ENCODE measurements at regions not wholly inside any gene's neighbourhood (a gene's known extent, or its start where the extent isn't known, plus 50 kb on each side); places are given as distances from the start of the nearest gene placed in this dataset.
"Not testable (repeated sequence)": the region's sequence is repeated elsewhere in the genome, so short reads cannot be mapped to it uniquely, and the experiment has no call there.

DNA sequence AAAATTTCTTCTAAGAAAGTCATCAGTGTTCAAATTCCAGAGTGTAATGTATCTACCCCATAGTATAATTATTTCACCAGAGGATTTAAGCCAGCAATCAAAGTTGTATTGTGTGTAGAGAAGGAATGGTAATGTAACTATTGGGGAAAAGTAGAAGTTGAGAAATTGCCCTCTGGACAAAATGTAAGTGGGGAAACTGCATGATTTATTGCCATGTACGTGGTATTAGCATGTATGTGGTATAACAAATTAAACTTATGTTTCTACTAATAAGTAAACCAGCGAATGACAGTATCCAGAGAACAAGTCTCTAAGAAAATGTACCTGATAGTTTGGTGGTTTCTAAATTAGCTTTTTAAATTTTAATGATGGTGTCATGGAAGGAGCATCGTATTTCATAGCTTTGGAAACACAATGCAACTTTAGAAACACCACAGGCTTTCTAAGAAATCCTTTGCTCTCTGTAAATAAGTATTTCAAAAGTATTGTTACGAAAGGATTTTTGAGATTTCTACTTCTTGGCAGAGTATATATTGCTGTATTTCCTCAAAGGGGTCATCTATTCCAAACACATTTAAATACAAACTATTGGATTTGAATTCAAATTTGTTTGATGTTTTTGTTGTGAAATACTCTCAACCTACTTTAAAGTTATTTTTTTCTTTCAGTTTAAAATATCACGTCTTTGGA lies 1018.9 kb upstream of the ZEB2 start:
- no peak overlapping the region for H3K4me3 ChIP-seq (ENCODE audit: control insufficient read depth, low read depth, low read length)
- TF ChIP-seq CTCF (IDR thresholded peaks at IDR 0.05; ENCODE audit: control insufficient read depth, insufficient read depth, low read depth, low read length, missing control alignments): no peak
- no peak for DNase-seq (ENCODE audit: low read depth)

GRCh38 chr2:145530653-145531052 lies 1010.7 kb upstream of the ZEB2 start:
- no peak for TF ChIP-seq CTCF (IDR thresholded peaks at IDR 0.05; ENCODE audit: control insufficient read depth, insufficient read depth, low read depth, low read length, missing control alignments)
- H3K4me3 ChIP-seq (ENCODE audit: control insufficient read depth, low read depth, low read length): no peak overlapping the region

DNA sequence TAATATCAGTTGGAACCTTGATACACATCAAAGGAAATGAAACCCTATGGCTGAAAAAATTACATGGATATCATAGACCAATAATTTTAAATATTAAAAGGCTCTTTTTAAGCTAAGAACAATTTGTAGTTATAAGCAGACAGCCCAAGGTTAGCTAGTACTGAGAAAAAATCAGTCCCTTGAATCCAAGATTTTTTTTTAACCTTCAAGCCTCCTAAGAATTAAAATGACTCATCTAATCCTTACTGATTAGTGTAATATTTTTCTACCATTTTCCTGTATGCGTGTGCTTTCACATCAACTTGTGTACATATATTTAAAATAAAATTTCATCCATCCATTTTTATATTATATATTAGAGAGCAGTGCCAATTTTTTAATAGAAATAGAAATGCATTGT lies 1004.9 kb upstream of the ZEB2 start:
- no peak for DNase-seq (ENCODE audit: low read depth)
- TF ChIP-seq CTCF (IDR thresholded peaks at IDR 0.05; ENCODE audit: control insufficient read depth, insufficient read depth, low read depth, low read length, missing control alignments): no peak
- H3K4me3 ChIP-seq (ENCODE audit: control insufficient read depth, low read depth, low read length): no peak overlapping the region

More at GRCh38 chr2:145530653-145531052, 1010.7 kb upstream of the ZEB2 start:
- no peak for DNase-seq (ENCODE audit: low read depth)

- DNase-seq (ENCODE audit: low read depth): no peak
- H3K4me3 ChIP-seq (ENCODE audit: control insufficient read depth, low read depth, low read length): no peak overlapping the region
- no peak for TF ChIP-seq CTCF (IDR thresholded peaks at IDR 0.05; ENCODE audit: control insufficient read depth, insufficient read depth, low read depth, low read length, missing control alignments)
These were observed 1004.4 kb upstream of the ZEB2 start for GRCh38 chr2:145524303-145524702.

DNA sequence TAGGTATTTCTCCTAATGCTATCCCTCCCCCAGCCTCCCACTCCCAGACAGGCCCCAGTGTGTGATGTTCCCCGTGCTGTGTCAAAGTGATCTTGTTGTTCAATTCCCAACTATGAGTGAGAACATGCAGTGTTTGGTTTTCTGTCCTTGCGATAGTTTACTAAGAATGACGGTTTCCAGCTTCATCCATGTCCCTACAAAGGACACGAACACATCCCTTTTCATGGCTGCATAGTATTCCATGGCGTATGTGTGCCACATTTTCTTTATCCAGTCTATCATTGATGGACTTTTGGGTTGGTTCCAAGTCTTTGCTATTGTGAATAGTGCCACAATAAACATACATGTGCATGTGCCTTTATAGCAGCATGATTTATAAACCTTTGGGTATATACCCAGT lies 999.3 kb upstream of the ZEB2 start:
- not testable (repeated sequence) for DNase-seq (ENCODE audit: low read depth)

DNA sequence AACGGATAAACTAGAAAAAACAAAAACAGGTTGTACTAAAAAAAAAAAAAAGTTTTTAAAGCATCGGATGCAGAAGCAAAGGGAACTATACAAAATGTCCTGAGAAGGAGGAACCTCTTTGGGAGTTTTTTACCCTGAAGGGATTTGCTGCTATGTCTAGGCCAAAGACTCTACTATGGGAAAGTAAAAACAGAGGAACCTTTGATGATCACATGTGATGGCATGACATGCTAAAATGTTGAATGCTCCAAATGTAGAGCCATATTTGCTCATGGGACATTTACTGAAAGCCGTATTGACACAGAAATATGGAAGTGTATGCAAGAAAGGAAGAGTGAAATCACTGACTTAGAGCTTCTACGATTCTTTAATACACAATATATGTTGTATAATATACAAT lies 992.0 kb upstream of the ZEB2 start:
- TF ChIP-seq CTCF (IDR thresholded peaks at IDR 0.05; ENCODE audit: control insufficient read depth, insufficient read depth, low read depth, low read length, missing control alignments): no peak
- H3K4me3 ChIP-seq (ENCODE audit: control insufficient read depth, low read depth, low read length): no peak overlapping the region
- no peak for DNase-seq (ENCODE audit: low read depth)

More for the DNA sequence above, 999.3 kb upstream of the ZEB2 start:
- not testable (repeated sequence) for H3K4me3 ChIP-seq (ENCODE audit: control insufficient read depth, low read depth, low read length)

GRCh38 chr2:145503511-145503910 lies 983.6 kb upstream of the ZEB2 start:
- TF ChIP-seq CTCF (IDR thresholded peaks at IDR 0.05; ENCODE audit: control insufficient read depth, insufficient read depth, low read depth, low read length, missing control alignments): no peak
- no peak overlapping the region for H3K4me3 ChIP-seq (ENCODE audit: control insufficient read depth, low read depth, low read length)
- DNase-seq (ENCODE audit: low read depth): no peak
